Uterus (tissue), 2 donors: ENCODE measurements at regions not wholly inside any gene's neighbourhood (a gene's known extent, or its start where the extent isn't known, plus 50 kb on each side); places are given as distances from the start of the nearest gene placed in this dataset.

ENCODE experiments used
- CTCF ChIP-seq, 4 experiments: fragments of 200-600 bp in 2 of 4; fragments of 450-650 bp in 2 of 4; sonication (generic) in 2 of 4; IDR thresholded peaks; one replicate each; pipeline ENCODE4 v1.5.1; 2016 to 2019; ENCODE audit warnings: antibody characterized with exemption in 4 of 4, mild to moderate bottlenecking in 2 of 4, moderate library complexity in 1 of 4
- POLR2A ChIP-seq, 2 donors: fragments of 450-650 bp; IDR thresholded peaks; one replicate each; pipeline ENCODE4 v1.6.1; 2016; ENCODE audit warnings: antibody characterized with exemption in 2 of 2, mild to moderate bottlenecking in 1 of 2, moderate library complexity in 1 of 2

DNA sequence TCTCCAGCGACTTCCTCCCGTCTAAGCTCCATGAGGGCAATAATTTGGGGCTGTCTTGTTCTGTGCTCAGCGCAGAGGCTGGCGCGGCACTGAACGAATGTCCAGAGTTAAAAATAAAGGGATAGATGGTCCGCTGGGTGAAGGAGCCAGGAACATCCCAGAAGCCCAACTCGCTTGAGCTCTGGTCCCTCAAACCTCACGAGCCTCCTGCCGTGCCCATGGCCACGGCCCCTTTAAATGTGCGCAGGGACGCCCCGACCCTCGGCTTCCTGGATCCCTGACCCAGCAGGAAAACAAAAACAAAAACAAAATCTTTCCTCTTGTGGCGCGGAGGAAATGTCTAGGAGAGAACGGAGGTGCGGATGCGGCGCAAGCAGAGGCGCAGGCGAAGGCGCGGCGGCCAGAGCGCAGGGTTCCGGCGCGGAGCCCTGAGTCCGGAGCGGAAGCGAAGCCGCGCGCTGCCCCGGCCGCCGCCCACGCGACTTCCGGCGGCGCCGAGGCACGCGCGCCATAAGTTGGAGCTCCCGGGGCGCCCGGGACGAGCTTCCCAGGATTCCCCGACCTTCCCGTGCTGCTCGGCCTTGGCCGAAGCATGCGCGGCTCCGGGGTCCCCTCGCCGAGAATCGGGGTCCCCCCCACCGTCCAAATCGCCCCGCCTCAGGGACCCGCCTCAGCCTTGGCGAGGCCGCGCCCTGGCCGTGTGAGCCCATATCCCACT lies 52.9 kb upstream of the WNT7A start:
- no peak for TF ChIP-seq CTCF (IDR thresholded peaks at IDR 0.05)
- TF ChIP-seq POLR2A (IDR thresholded peaks at IDR 0.05): no peak
